Body of pancreas (tissue), 4 donors: ENCODE measurements at regions not wholly inside any gene's neighbourhood (a gene's known extent, or its start where the extent isn't known, plus 50 kb on each side); places are given as distances from the start of the nearest gene placed in this dataset.

Experiments
- CTCF ChIP-seq, 7 experiments: fragments of 450-650 bp in 4 of 7; fragments of 200-600 bp in 3 of 7; sonication (generic) in 3 of 7; IDR thresholded peaks; one replicate each; pipeline ENCODE4 v1.5.1; 2016 to 2019; ENCODE audit warnings: antibody characterized with exemption in 7 of 7
- POLR2A ChIP-seq, 3 donors: fragments of 450-650 bp; IDR thresholded peaks; one replicate each; pipeline ENCODE4 v1.6.1; 2016; ENCODE audit warnings: antibody characterized with exemption in 3 of 3, mild to moderate bottlenecking in 2 of 3

- no peak for TF ChIP-seq CTCF (IDR thresholded peaks at IDR 0.05)
- no peak for TF ChIP-seq POLR2A (IDR thresholded peaks at IDR 0.05)
These were observed 120.9 kb upstream of the SMIM21 start for GRCh38 chr18:75548353-75548905.
